OCI-LY3 (cell line): ENCODE measurements at regions not wholly inside any gene's neighbourhood (a gene's known extent, or its start where the extent isn't known, plus 50 kb on each side); places are given as distances from the start of the nearest gene placed in this dataset.

ENCODE experiments used
- EZH2phosphoT487 ChIP-seq: fragments of 200-600 bp; shearing (Covaris generic); IDR thresholded peaks from 2 replicates; pipeline ENCODE4 v1.6.1; 2018; ENCODE audit warnings: antibody characterized with exemption, mixed run types, low read depth
- TF ChIP-seq, protein P1 (sequence below): fragments of 200-600, 300-600 bp; sonication (generic); IDR thresholded peaks from 2 replicates; pipeline ENCODE4 v1.5.1; 2014; ENCODE audit warnings: antibody characterized with exemption, low read length, low read depth

DNA sequence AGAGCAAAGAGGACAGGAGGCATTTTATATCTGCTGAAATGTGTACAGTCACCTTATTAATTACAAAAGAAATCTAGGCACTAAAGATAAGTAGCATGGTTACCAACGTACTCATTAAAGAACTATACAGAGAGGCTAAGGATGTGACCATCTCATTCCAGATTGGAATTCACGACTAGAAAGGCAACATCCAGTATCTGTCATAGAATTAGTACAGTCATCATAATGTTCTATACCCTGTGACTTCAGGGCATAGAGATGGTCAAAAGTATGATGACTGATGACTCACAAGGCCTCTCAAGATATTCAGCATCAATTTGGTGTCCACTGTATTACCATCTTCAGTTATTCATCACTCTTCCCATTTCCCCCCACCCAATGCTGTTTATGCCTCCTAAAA lies 144.0 kb upstream of the PLEKHG7 start:
- TF ChIP-seq, protein P1, sequence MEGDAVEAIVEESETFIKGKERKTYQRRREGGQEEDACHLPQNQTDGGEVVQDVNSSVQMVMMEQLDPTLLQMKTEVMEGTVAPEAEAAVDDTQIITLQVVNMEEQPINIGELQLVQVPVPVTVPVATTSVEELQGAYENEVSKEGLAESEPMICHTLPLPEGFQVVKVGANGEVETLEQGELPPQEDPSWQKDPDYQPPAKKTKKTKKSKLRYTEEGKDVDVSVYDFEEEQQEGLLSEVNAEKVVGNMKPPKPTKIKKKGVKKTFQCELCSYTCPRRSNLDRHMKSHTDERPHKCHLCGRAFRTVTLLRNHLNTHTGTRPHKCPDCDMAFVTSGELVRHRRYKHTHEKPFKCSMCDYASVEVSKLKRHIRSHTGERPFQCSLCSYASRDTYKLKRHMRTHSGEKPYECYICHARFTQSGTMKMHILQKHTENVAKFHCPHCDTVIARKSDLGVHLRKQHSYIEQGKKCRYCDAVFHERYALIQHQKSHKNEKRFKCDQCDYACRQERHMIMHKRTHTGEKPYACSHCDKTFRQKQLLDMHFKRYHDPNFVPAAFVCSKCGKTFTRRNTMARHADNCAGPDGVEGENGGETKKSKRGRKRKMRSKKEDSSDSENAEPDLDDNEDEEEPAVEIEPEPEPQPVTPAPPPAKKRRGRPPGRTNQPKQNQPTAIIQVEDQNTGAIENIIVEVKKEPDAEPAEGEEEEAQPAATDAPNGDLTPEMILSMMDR = no peak
- no peak for TF ChIP-seq EZH2phosphoT487
